VCaP (cell line): ENCODE measurements at regions not wholly inside any gene's neighbourhood (a gene's known extent, or its start where the extent isn't known, plus 50 kb on each side); places are given as distances from the start of the nearest gene placed in this dataset.

Experiments
- H3K27ac ChIP-seq: fragments of 450-650 bp; 2 replicates; pipeline ENCODE4 v1.5.1; 2017
- CTCF ChIP-seq: fragments of 450-650 bp; conservative IDR thresholded peaks from 2 replicates; pipeline ENCODE4 v1.5.1; 2017; ENCODE audit warnings: mild to moderate bottlenecking, moderate library complexity

GRCh38 chr2:138252587-138252986 lies 249.0 kb upstream of the SPOPL start:
- no peak overlapping the region for H3K27ac ChIP-seq
- no peak for TF ChIP-seq CTCF

GRCh38 chr2:138255670-138256069 lies 245.9 kb upstream of the SPOPL start:
- TF ChIP-seq CTCF = no peak

GRCh38 chr2:138267161-138267901 lies 234.2 kb upstream of the SPOPL start:
- TF ChIP-seq CTCF = no peak
- no peak overlapping the region for H3K27ac ChIP-seq

More at GRCh38 chr2:138255670-138256069, 245.9 kb upstream of the SPOPL start:
- no peak overlapping the region for H3K27ac ChIP-seq

- no peak for TF ChIP-seq CTCF
- H3K27ac ChIP-seq = no peak overlapping the region
Observed at GRCh38 chr2:138267902-138268254, 233.7 kb upstream of the SPOPL start.

- no peak overlapping the region for H3K27ac ChIP-seq
- no peak for TF ChIP-seq CTCF
Observed at GRCh38 chr2:138269765-138270164, 231.8 kb upstream of the SPOPL start.

- H3K27ac ChIP-seq = no peak overlapping the region
- no peak for TF ChIP-seq CTCF
Observed at GRCh38 chr2:138271467-138271866, 230.1 kb upstream of the SPOPL start.

GRCh38 chr2:138272524-138273195 lies 228.9 kb upstream of the SPOPL start:
- TF ChIP-seq CTCF = no peak
- peak overlapping the region; percentile 23; the same call in 1 of the 2 replicates for H3K27ac ChIP-seq

GRCh38 chr2:138273280-138273679 lies 228.3 kb upstream of the SPOPL start:
- H3K27ac ChIP-seq = peak overlapping the region; percentile 23; the same call in 1 of the 2 replicates
